Neuron (in vitro differentiated cells): ENCODE measurements at regions not wholly inside any gene's neighbourhood (a gene's known extent, or its start where the extent isn't known, plus 50 kb on each side); places are given as distances from the start of the nearest gene placed in this dataset.
"Not testable (repeated sequence)": the region's sequence is repeated elsewhere in the genome, so short reads cannot be mapped to it uniquely, and the experiment has no call there.

Source experiments
- H2AFZ ChIP-seq: one replicate; pipeline ENCODE4 v1.6.1; 2013; ENCODE audit warnings: low read depth, mild to moderate bottlenecking, inconsistent platforms, low read length, moderate library complexity
- H3K27me3 ChIP-seq: one replicate; pipeline ENCODE4 v1.6.1; 2013; ENCODE audit warnings: low read length; ENCODE audit not compliant: insufficient read depth
- H3K36me3 ChIP-seq: one replicate; pipeline ENCODE4 v1.6.1; 2013; ENCODE audit warnings: low read length; ENCODE audit not compliant: insufficient read depth
- H3K4me1 ChIP-seq: one replicate; pipeline ENCODE4 v1.6.1; 2013; ENCODE audit warnings: low read length; ENCODE audit not compliant: insufficient read depth
- H3K4me3 ChIP-seq: 2 replicates; pipeline ENCODE4 v1.5.1; 2013; ENCODE audit warnings: mild to moderate bottlenecking, low read length, moderate library complexity
- H3K9me3 ChIP-seq: one replicate; pipeline ENCODE4 v1.6.1; 2013; ENCODE audit warnings: low read length

GRCh38 chr4:155012469-155012868, 196.0 kb upstream of the NPY2R start:
- H3K9me3 ChIP-seq: no peaks in the 10 kb centered on the region
- no peak overlapping the region for H2AFZ ChIP-seq
- H3K4me3 ChIP-seq: no peak overlapping the region
- no peaks in the 10 kb centered on the region for H3K36me3 ChIP-seq
- H3K27me3 ChIP-seq: peaks cover 2% of the 10 kb centered on the region
- no peaks in the 10 kb centered on the region for H3K4me1 ChIP-seq

GRCh38 chr4:155017426-155017825, 191.0 kb upstream of the NPY2R start:
- no peaks in the 10 kb centered on the region for H3K36me3 ChIP-seq
- no peak overlapping the region for H3K4me3 ChIP-seq
- H2AFZ ChIP-seq: no peak overlapping the region
- no peaks in the 10 kb centered on the region for H3K4me1 ChIP-seq
- H3K27me3 ChIP-seq: peaks cover 2% of the 10 kb centered on the region
- H3K9me3 ChIP-seq: no peaks in the 10 kb centered on the region

- H2AFZ ChIP-seq: no peak overlapping the region
- H3K9me3 ChIP-seq: no peaks in the 10 kb centered on the region
- H3K36me3 ChIP-seq: no peaks in the 10 kb centered on the region
- no peaks in the 10 kb centered on the region for H3K4me1 ChIP-seq
- H3K27me3 ChIP-seq: no peaks in the 10 kb centered on the region
- no peak overlapping the region for H3K4me3 ChIP-seq
Observed at GRCh38 chr4:155025762-155026457, 182.5 kb upstream of the NPY2R start.

- H3K4me3 ChIP-seq: no peak overlapping the region
- H3K36me3 ChIP-seq: no peaks in the 10 kb centered on the region
- no peaks in the 10 kb centered on the region for H3K27me3 ChIP-seq
- H2AFZ ChIP-seq: no peak overlapping the region
- no peaks in the 10 kb centered on the region for H3K9me3 ChIP-seq
- H3K4me1 ChIP-seq: no peaks in the 10 kb centered on the region
Observed at GRCh38 chr4:155026715-155027114, 181.7 kb upstream of the NPY2R start.

DNA sequence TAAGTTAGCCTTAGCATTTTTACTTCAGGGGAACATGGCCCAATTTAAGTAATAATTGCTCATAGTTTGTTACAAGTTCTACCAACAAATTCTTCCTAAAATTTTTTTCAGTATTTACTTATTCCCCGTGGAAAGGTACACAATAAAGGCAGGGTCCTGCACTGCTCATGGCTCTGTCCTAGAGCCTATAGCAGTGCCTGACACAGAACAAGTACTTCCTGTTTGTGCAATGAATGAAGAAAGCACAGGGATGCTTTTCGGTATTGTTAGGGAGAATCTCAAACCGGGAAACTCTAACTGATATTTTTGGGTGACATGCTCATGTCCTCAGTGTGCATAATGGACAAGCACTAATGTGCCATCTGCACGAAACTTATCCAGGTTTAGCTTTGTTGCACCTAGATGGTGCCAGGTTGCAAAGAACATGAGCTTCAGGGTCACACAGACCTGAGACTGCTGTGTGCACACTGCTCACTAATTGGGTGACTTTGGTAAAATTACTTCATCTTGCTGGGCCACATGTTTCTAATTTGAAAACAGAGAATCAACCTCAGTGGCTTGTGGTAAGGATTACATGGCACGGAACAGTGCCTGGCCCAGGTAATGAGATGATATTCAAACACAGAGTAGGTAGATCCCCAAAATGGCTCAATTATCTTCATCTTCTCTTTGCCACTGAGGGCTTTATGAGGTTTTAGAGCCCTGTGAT, 175.8 kb upstream of the NPY2R start:
- Histone ChIP-seq H3K9me3 (no peaks in the 10 kb centered on the region), H3K4me1 (no peaks in the 10 kb centered on the region), H3K27me3 (no peaks in the 10 kb centered on the region)

GRCh38 chr4:155033604-155034003, 174.8 kb upstream of the NPY2R start:
- no peaks in the 10 kb centered on the region for H3K9me3 ChIP-seq
- H3K36me3 ChIP-seq: no peaks in the 10 kb centered on the region
- H3K27me3 ChIP-seq: no peaks in the 10 kb centered on the region
- no peak overlapping the region for H2AFZ ChIP-seq
- H3K4me3 ChIP-seq: no peak overlapping the region
- peaks cover 2% of the 10 kb centered on the region for H3K4me1 ChIP-seq

More for the DNA sequence above, 175.8 kb upstream of the NPY2R start:
- H3K36me3 ChIP-seq: no peaks in the 10 kb centered on the region
- H3K4me3 ChIP-seq: no peak overlapping the region
- no peak overlapping the region for H2AFZ ChIP-seq

DNA sequence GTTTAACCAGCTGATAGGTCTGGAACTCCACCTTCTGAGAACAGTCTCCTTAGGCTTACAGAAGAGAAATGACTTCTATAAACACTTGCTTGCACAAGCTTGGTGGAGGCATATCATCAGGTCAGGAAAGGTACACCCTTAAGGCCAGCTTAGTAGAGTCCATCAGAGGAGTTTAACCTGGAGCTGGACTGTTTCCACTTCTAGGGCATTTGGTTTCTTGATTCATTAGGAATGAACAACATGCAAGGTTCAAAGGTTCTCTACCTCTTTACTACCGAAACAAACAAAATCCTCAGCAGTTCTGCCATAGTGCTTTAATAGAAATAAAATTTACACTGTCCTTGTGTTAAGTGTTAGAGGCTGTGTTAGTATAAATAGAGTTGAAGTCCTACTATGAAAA, 171.4 kb upstream of the NPY2R start:
- Histone ChIP-seq H3K36me3 (no peaks in the 10 kb centered on the region), H3K27me3 (no peaks in the 10 kb centered on the region), H2AFZ (no peak overlapping the region), H3K4me1 (peaks cover 10% of the 10 kb centered on the region), H3K9me3 (no peaks in the 10 kb centered on the region), H3K4me3 (no peak overlapping the region)

GRCh38 chr4:155038459-155038858, 170.0 kb upstream of the NPY2R start:
- no peaks in the 10 kb centered on the region for H3K36me3 ChIP-seq
- no peak overlapping the region for H2AFZ ChIP-seq
- H3K27me3 ChIP-seq: no peaks in the 10 kb centered on the region
- H3K4me3 ChIP-seq: no peak overlapping the region
- H3K4me1 ChIP-seq: peaks cover 10% of the 10 kb centered on the region
- H3K9me3 ChIP-seq: no peaks in the 10 kb centered on the region

- Histone ChIP-seq H3K9me3 (no peaks in the 10 kb centered on the region), H3K4me1 (peaks cover 10% of the 10 kb centered on the region), H2AFZ (no peak overlapping the region), H3K4me3 (no peak overlapping the region), H3K27me3 (no peaks in the 10 kb centered on the region), H3K36me3 (no peaks in the 10 kb centered on the region)
Observed at GRCh38 chr4:155039162-155039561, 169.3 kb upstream of the NPY2R start.

DNA sequence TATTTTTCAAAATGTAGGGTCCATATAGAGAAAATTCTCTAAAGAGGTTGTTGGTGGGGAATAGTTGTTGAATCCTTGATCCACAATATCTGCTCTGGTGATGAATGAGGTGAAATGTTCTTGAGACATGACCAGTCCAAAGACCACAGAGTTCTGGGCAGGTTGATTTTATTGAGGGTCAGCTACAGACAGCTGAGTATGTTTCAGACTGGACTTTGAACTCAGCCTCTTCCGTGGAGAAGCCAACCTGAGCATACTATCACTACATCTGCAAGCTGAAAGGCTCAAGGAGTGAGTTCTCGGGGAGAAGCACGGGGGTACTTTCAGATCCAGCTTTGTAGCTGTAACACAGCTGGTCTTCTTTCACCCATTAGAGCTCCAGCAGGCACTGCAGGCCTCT, 168.4 kb upstream of the NPY2R start:
- Histone ChIP-seq H3K4me1 (peaks cover 10% of the 10 kb centered on the region), H3K36me3 (no peaks in the 10 kb centered on the region), H2AFZ (no peak overlapping the region), H3K4me3 (no peak overlapping the region), H3K9me3 (no peaks in the 10 kb centered on the region), H3K27me3 (no peaks in the 10 kb centered on the region)

GRCh38 chr4:155042014-155042413, 166.4 kb upstream of the NPY2R start:
- peaks cover 10% of the 10 kb centered on the region for H3K4me1 ChIP-seq
- H3K27me3 ChIP-seq: no peaks in the 10 kb centered on the region
- no peak overlapping the region for H2AFZ ChIP-seq
- no peaks in the 10 kb centered on the region for H3K9me3 ChIP-seq
- H3K36me3 ChIP-seq: no peaks in the 10 kb centered on the region
- H3K4me3 ChIP-seq: no peak overlapping the region

DNA sequence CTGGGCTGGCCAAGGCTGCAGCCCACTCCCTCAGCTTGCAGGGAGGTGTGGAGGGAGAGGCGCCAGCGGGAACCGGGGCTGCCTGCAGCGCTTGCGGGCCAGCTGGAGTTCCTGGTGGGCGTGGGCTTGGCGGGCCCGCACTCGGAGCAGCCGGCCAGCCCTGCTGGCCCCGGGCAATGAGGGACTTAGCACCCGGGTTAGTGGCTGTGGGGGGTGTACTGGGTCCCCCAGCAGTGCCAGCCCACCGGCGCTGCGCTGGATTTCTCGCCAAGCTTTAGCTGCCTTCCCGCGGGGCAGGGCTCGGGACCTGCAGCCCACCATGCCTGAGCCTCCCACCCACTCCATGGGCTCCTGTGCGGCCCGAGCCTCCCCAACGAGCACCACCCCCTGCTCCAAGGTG, 164.2 kb upstream of the NPY2R start:
- not testable (repeated sequence) for H3K36me3 ChIP-seq, H2AFZ ChIP-seq, H3K9me3 ChIP-seq, H3K4me3 ChIP-seq, H3K27me3 ChIP-seq, H3K4me1 ChIP-seq

DNA sequence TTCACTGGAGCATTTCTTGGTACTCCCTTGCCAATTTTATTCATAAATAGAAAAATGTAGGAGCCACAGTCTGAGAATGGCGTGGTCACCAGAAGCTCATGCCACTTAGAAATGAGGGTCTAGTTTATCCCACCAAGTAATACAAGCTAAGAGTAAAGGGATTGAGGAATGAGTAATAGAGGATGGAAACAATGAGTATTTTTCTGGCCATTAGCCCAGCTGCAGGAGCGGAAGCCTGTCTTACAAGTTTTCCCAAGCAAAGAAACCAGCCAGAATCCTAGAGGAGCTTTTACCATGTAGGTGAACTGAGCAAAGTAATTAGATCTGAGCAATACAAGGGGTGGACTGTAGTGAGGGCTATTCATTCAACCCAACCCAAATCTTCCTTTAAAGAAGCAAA, 160.7 kb upstream of the NPY2R start:
- H3K4me1 ChIP-seq: no peaks in the 10 kb centered on the region
- H3K4me3 ChIP-seq: no peak overlapping the region
- H3K9me3 ChIP-seq: no peaks in the 10 kb centered on the region
- no peak overlapping the region for H2AFZ ChIP-seq
- no peaks in the 10 kb centered on the region for H3K36me3 ChIP-seq
- peaks cover 2% of the 10 kb centered on the region for H3K27me3 ChIP-seq

GRCh38 chr4:155054042-155054441, 154.4 kb upstream of the NPY2R start:
- not testable (repeated sequence) for H3K9me3 ChIP-seq, H2AFZ ChIP-seq, H3K27me3 ChIP-seq, H3K4me1 ChIP-seq, H3K4me3 ChIP-seq, H3K36me3 ChIP-seq
